A549 (cell line): ENCODE measurements at regions not wholly inside any gene's neighbourhood (a gene's known extent, or its start where the extent isn't known, plus 50 kb on each side); places are given as distances from the start of the nearest gene placed in this dataset.

ENCODE experiments used
- ATAC-seq, 2 experiments: fragments of 200-7000 bp in 1 of 2; fragments of >200 bp in 1 of 2; cut with Nextera tagmentation in 1 of 2; cut with Tn5 transposase in 1 of 2; 3 replicates each; pipeline versions ENCODE4 v1.8.0 to v1.9.1; 2018 to 2020; ENCODE audit warnings: mild to moderate bottlenecking in 1 of 2, moderate library complexity in 1 of 2
- CTCF ChIA-PET: fragments of 300-600 bp; sonication (Branson Sonifier 250); formaldehyde crosslinking; extraction: SDS; loops from one replicate; lab custom pipeline; 2021; ENCODE audit warnings: antibody characterized with exemption, inconsistent platforms; lab: Yijun Ruan, JAX
- POLR2A ChIA-PET: fragments of 350-600 bp; formaldehyde crosslinking; extraction: SDS; loops from one replicate; lab custom pipeline; 2021; ENCODE audit warnings: antibody characterized with exemption, inconsistent platforms; lab: Yijun Ruan, JAX
- DNase-seq, 2 experiments: peaks; one replicate each; pipeline versions ENCODE4 v3.0.0 to v3.0.0-alpha.2; 2011 to 2016; ENCODE audit warnings: low read depth in 1 of 2, low spot score in 1 of 2
- FAIRE-seq: peaks from 2 replicates; lab custom pipeline; 2011; peaks lifted over from hg19 to GRCh38; lab: Jason Lieb, UNC
- H3K27ac ChIP-seq, 2 experiments: fragments of >200 bp; sonication (Bioruptor Twin); formaldehyde crosslinking; 3 replicates each; pipeline ENCODE4 v1.5.1; 2016 to 2017
- H3K4me1 ChIP-seq: fragments of >200 bp; sonication (Bioruptor Twin); formaldehyde crosslinking; 3 replicates; pipeline ENCODE4 v1.6.1; 2016
- H3K4me2 ChIP-seq: fragments of >200 bp; sonication (Bioruptor Twin); formaldehyde crosslinking; 3 replicates; pipeline ENCODE4 v1.6.1; 2016
- H3K4me3 ChIP-seq: fragments of >200 bp; sonication (Bioruptor Twin); formaldehyde crosslinking; 3 replicates; pipeline ENCODE4 v1.5.1; 2016
- H3K9me3 ChIP-seq: fragments of >200 bp; sonication (Bioruptor Twin); formaldehyde crosslinking; 3 replicates; pipeline ENCODE4 v1.6.1; 2016
- ATOH8 ChIP-seq: fragments of 250-450 bp; sonication (Bioruptor Pico); IDR thresholded peaks from 2 replicates; pipeline ENCODE4 v1.5.0; 2020; ENCODE audit warnings: low read depth, mild to moderate bottlenecking, moderate library complexity
- CBX2 ChIP-seq: fragments of 200-600 bp; sonication (generic); IDR thresholded peaks from 2 replicates; pipeline ENCODE4 v1.6.1; 2016; ENCODE audit warnings: low read depth, mild to moderate bottlenecking, borderline replicate concordance
- CBX8 ChIP-seq: fragments of 200-600 bp; sonication (generic); IDR thresholded peaks from 2 replicates; pipeline ENCODE4 v1.6.1; 2016
- CHD4 ChIP-seq: fragments of 200-600 bp; sonication (generic); IDR thresholded peaks from 2 replicates; pipeline ENCODE4 v1.6.1; 2016; ENCODE audit warnings: antibody characterized with exemption, mild to moderate bottlenecking, borderline replicate concordance
- E2F6 ChIP-seq: IDR thresholded peaks from 2 replicates; pipeline ENCODE4 v1.6.1; 2012; ENCODE audit warnings: low read depth, borderline replicate concordance
- ELK1 ChIP-seq: fragments of 150-350 bp; IDR thresholded peaks from 2 replicates; pipeline ENCODE4 v1.6.1; 2014; ENCODE audit warnings: low read depth, mild to moderate bottlenecking, low read length
- FOXS1 ChIP-seq: fragments of 250-450 bp; sonication (Bioruptor Pico); IDR thresholded peaks from 2 replicates; pipeline ENCODE4 v1.5.0; 2020; ENCODE audit warnings: mild to moderate bottlenecking, moderate library complexity
- HEYL ChIP-seq: fragments of 250-450 bp; sonication (Bioruptor Pico); IDR thresholded peaks from 2 replicates; pipeline ENCODE4 v1.8.0; 2021; ENCODE audit warnings: mild to moderate bottlenecking, moderate library complexity
- HMGXB4 ChIP-seq: fragments of 250-450 bp; sonication (Bioruptor Pico); IDR thresholded peaks from 2 replicates; pipeline ENCODE4 v1.5.0; 2021; ENCODE audit warnings: mild to moderate bottlenecking, moderate library complexity, borderline replicate concordance
- MAFK ChIP-seq: fragments of 450-650 bp; IDR thresholded peaks from 2 replicates; pipeline ENCODE4 v1.6.1; 2014; ENCODE audit not compliant: partially characterized antibody
- NPAS2 ChIP-seq: fragments of 250-450 bp; sonication (Bioruptor Pico); IDR thresholded peaks from 2 replicates; pipeline ENCODE4 v1.8.0; 2022; ENCODE audit warnings: mild to moderate bottlenecking, moderate library complexity, borderline replicate concordance
- NR3C1 ChIP-seq: fragments of >200 bp; sonication (Bioruptor Twin); formaldehyde crosslinking; IDR thresholded peaks from 3 replicates; pipeline ENCODE4 v1.6.1; 2017
- POLR2AphosphoS2 ChIP-seq: conservative IDR thresholded peaks from 2 replicates; pipeline ENCODE4 v1.6.1; 2012; ENCODE audit warnings: low read length, improper control_type of control experiment, inconsistent platforms
- RARB ChIP-seq: fragments of 250-450 bp; sonication (Bioruptor Pico); IDR thresholded peaks from 2 replicates; pipeline ENCODE4 v1.8.0; 2021; ENCODE audit warnings: mild to moderate bottlenecking, moderate library complexity
- RCOR1 ChIP-seq: fragments of 150-350 bp; IDR thresholded peaks from 2 replicates; pipeline ENCODE4 v1.6.1; 2014; ENCODE audit warnings: antibody characterized with exemption, low read length, low read depth
- REST ChIP-seq: fragments of 200-600 bp; sonication (generic); IDR thresholded peaks from 2 replicates; pipeline ENCODE4 v1.6.1; 2016; ENCODE audit warnings: antibody characterized with exemption, mild to moderate bottlenecking, moderate library complexity
- TP53 ChIP-seq: fragments of 250-450 bp; sonication (Bioruptor Pico); IDR thresholded peaks from 2 replicates; pipeline ENCODE4 v1.5.0; 2021; ENCODE audit warnings: mild to moderate bottlenecking, moderate library complexity
- USF2 ChIP-seq: fragments of 450-650 bp; IDR thresholded peaks from 2 replicates; pipeline ENCODE4 v1.6.1; 2014; ENCODE audit warnings: antibody characterized with exemption
- ZC3H11A ChIP-seq: fragments of 450-650 bp; IDR thresholded peaks from 2 replicates; pipeline ENCODE4 v1.6.1; 2014; ENCODE audit warnings: antibody characterized with exemption, mild to moderate bottlenecking
- whole genome bisulfite sequencing: methylation state at CpG from one replicate; pipeline ENCODE4 v1.1.6; 2017; ENCODE audit errors: missing lambda C conversion rate; 5-methylcytosine and 5-hydroxymethylcytosine counted together

- no peak for TF ChIP-seq REST
- no peak for TF ChIP-seq ZC3H11A
- TF ChIP-seq NPAS2 (CRISPR knock-in tag) = no peak
- no peak for TF ChIP-seq POLR2AphosphoS2
- no peak for TF ChIP-seq FOXS1 (CRISPR knock-in tag)
- no peak for TF ChIP-seq CBX2
- no peak for TF ChIP-seq CBX8
Measured at GRCh38 chr2:219723311-219723710, 95.9 kb downstream of the SLC4A3 start (continued).

GRCh38 chr2:219724628-219725027, 97.2 kb downstream of the SLC4A3 start:
- ChIA-PET CTCF (interaction anchor here (0.6 kb wide), 1 partner anchor 1576 kb away, joined by 3 read pairs; no protein-coding TSS in a partner anchor), POLR2A (no interaction called here)
- Histone ChIP-seq H3K4me2 (no peak overlapping the region), H3K4me3 (no peak overlapping the region), H3K4me1 (no peaks in the 10 kb centered on the region), H3K27ac (no peak overlapping the region), H3K9me3 (no peaks in the 10 kb centered on the region)
- 16% methylated on average over 1 of the region's 1 CpG for WGBS
- DNase-seq = no peak
- no peak for ATAC-seq
- FAIRE-seq = no peak
- TF ChIP-seq NPAS2 (CRISPR knock-in tag) = no peak
- TF ChIP-seq RARB (CRISPR knock-in tag) = no peak
- TF ChIP-seq E2F6 = no peak
- TF ChIP-seq HEYL (CRISPR knock-in tag) = no peak
- no peak for TF ChIP-seq RCOR1
- no peak for TF ChIP-seq POLR2AphosphoS2
- no peak for TF ChIP-seq CHD4
- TF ChIP-seq HMGXB4 (CRISPR knock-in tag) = no peak
- TF ChIP-seq ZC3H11A = no peak
- no peak for TF ChIP-seq ELK1

GRCh38 chr2:219726916-219727315, 99.5 kb downstream of the SLC4A3 start:
- no peak overlapping the region for H3K4me3 ChIP-seq
- TF ChIP-seq MAFK (no peak), TP53 (CRISPR knock-in tag) (no peak), NR3C1 (no peak), E2F6 (no peak), USF2 (no peak), ATOH8 (CRISPR knock-in tag) (no peak)
- TF ChIP-seq, all 56 proteins: peak for 0
- ATAC-seq (peak in 1 of 2 experiments; percentile 29; a peak in 1 of 6 replicates), DNase-seq (no peak), FAIRE-seq (no peak)
- Histone ChIP-seq H3K27ac (no peak overlapping the region), H3K4me1 (no peaks in the 10 kb centered on the region), H3K9me3 (no peaks in the 10 kb centered on the region), H3K4me2 (no peak overlapping the region)
- ChIA-PET POLR2A (no interaction called here), CTCF (interaction anchor here (0.5 to 2.1 kb wide), 2 partner anchors 9 to 598 kb away, joined by 5 to 6 read pairs; no protein-coding TSS in a partner anchor)
- WGBS = 16% methylated on average over 2 of the region's 2 CpGs
